Neural progenitor cell (in vitro differentiated cells): ENCODE measurements at regions not wholly inside any gene's neighbourhood (a gene's known extent, or its start where the extent isn't known, plus 50 kb on each side); places are given as distances from the start of the nearest gene placed in this dataset.

Experiments
- CTCF ChIP-seq: fragments of 200-600 bp; sonication (generic); IDR thresholded peaks from 2 replicates; pipeline ENCODE4 v1.5.1; 2017; ENCODE audit warnings: antibody characterized with exemption, mild to moderate bottlenecking
- EZH2phosphoT487 ChIP-seq: fragments of 200-600 bp; sonication (generic); IDR thresholded peaks from 2 replicates; pipeline ENCODE4 v1.6.1; 2017; ENCODE audit warnings: antibody characterized with exemption

GRCh38 chr4:19135895-19136633 is 1114.5 kb upstream of the LCORL start:
- TF ChIP-seq EZH2phosphoT487: no peak
- no peak for TF ChIP-seq CTCF
